ENCODE measurements at regions not wholly inside any gene's neighbourhood (a gene's known extent, or its start where the extent isn't known, plus 50 kb on each side); places are given as distances from the start of the nearest gene placed in this dataset.
"Not testable (repeated sequence)": the region's sequence is repeated elsewhere in the genome, so short reads cannot be mapped to it uniquely, and the experiment has no call there.

- DNase-seq (ENCODE audit: low read depth): peak; percentile 45
Observed at GRCh38 chr7:112937651-112938415, 147.6 kb upstream of the TMEM168 start.

GRCh38 chr7:112933598-112933997 is 143.4 kb upstream of the TMEM168 start:
- no peak for DNase-seq (ENCODE audit: low read depth)

GRCh38 chr7:112930787-112931186 is 140.6 kb upstream of the TMEM168 start:
- DNase-seq (ENCODE audit: low read depth): peak; percentile 82

GRCh38 chr7:112929421-112929820 is 139.2 kb upstream of the TMEM168 start:
- no peak for DNase-seq (ENCODE audit: low read depth)

GRCh38 chr7:112926018-112926417 is 135.8 kb upstream of the TMEM168 start:
- DNase-seq (ENCODE audit: low read depth): no peak

- not testable (repeated sequence) for DNase-seq (ENCODE audit: low read depth)
Observed at GRCh38 chr7:112922546-112922945, 132.4 kb upstream of the TMEM168 start.

GRCh38 chr7:112916431-112916830 is 126.2 kb upstream of the TMEM168 start:
- DNase-seq (ENCODE audit: low read depth): not testable (repeated sequence)

GRCh38 chr7:112908086-112908485 is 117.9 kb upstream of the TMEM168 start:
- DNase-seq (ENCODE audit: low read depth): no peak

- DNase-seq (ENCODE audit: low read depth): no peak
Observed at GRCh38 chr7:112907658-112908057, 117.5 kb upstream of the TMEM168 start.

GRCh38 chr7:112905950-112906349 is 115.8 kb upstream of the TMEM168 start:
- no peak for DNase-seq (ENCODE audit: low read depth)

- DNase-seq (ENCODE audit: low read depth): no peak
Observed at GRCh38 chr7:112905413-112905812, 115.2 kb upstream of the TMEM168 start.

- DNase-seq (ENCODE audit: low read depth): peak; percentile 14
Observed at GRCh38 chr7:112898432-112899290, 108.5 kb upstream of the TMEM168 start.

- no peak for DNase-seq (ENCODE audit: low read depth)
Observed at GRCh38 chr7:112897839-112898431, 107.7 kb upstream of the TMEM168 start.

GRCh38 chr7:112896026-112896601 is 105.9 kb upstream of the TMEM168 start:
- DNase-seq (ENCODE audit: low read depth): no peak

- DNase-seq (ENCODE audit: low read depth): peak; percentile 14
Observed at GRCh38 chr7:112892263-112892662, 102.1 kb upstream of the TMEM168 start.

- DNase-seq (ENCODE audit: low read depth): no peak
Observed at GRCh38 chr7:112891698-112892097, 101.5 kb upstream of the TMEM168 start.

GRCh38 chr7:112889834-112890438 is 99.7 kb upstream of the TMEM168 start:
- no peak for DNase-seq (ENCODE audit: low read depth)

GRCh38 chr7:112889268-112889667 is 99.1 kb upstream of the TMEM168 start:
- DNase-seq (ENCODE audit: low read depth): no peak

- no peak for DNase-seq (ENCODE audit: low read depth)
Observed at GRCh38 chr7:112888781-112889180, 98.6 kb upstream of the TMEM168 start.

- no peak for DNase-seq (ENCODE audit: low read depth)
Observed at GRCh38 chr7:112887976-112888375, 97.8 kb upstream of the TMEM168 start.

GRCh38 chr7:112887337-112887736 is 97.1 kb upstream of the TMEM168 start:
- DNase-seq (ENCODE audit: low read depth): no peak

- DNase-seq (ENCODE audit: low read depth): peak; percentile 24
Observed at GRCh38 chr7:112886208-112886607, 96.0 kb upstream of the TMEM168 start.

All from GM04503 (cell line).